ENCODE measurements at regions not wholly inside any gene's neighbourhood (a gene's known extent, or its start where the extent isn't known, plus 50 kb on each side); places are given as distances from the start of the nearest gene placed in this dataset.

DNA sequence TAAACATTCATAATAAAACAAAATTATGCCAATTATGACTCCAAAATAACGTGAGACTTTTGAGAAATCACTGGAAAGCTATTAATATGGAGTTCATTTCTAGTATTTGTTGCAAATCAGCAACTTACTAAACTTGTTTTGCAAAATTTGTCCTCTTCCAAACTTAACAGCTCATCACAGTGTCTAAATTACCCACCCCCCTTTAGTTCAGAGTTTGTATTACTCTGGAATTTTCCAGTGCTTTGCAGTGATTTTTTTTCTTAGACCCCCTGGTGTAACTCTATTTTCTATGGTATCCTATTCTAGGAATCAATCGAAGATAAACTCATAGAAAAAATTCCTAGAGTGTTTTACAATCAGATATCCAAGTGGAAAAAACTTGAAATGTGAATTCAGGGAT is 72.4 kb upstream of the CACHD1 start:
- TF ChIP-seq, protein P1, sequence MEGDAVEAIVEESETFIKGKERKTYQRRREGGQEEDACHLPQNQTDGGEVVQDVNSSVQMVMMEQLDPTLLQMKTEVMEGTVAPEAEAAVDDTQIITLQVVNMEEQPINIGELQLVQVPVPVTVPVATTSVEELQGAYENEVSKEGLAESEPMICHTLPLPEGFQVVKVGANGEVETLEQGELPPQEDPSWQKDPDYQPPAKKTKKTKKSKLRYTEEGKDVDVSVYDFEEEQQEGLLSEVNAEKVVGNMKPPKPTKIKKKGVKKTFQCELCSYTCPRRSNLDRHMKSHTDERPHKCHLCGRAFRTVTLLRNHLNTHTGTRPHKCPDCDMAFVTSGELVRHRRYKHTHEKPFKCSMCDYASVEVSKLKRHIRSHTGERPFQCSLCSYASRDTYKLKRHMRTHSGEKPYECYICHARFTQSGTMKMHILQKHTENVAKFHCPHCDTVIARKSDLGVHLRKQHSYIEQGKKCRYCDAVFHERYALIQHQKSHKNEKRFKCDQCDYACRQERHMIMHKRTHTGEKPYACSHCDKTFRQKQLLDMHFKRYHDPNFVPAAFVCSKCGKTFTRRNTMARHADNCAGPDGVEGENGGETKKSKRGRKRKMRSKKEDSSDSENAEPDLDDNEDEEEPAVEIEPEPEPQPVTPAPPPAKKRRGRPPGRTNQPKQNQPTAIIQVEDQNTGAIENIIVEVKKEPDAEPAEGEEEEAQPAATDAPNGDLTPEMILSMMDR (IDR thresholded peaks at IDR 0.05), result no peak
- no peaks in the 10 kb centered on the region for H3K9me3 ChIP-seq
- H3K27me3 ChIP-seq, result no peaks in the 10 kb centered on the region
- H3K36me3 ChIP-seq, result no peaks in the 10 kb centered on the region
- H3K4me1 ChIP-seq, result no peaks in the 10 kb centered on the region
- no peak overlapping the region for H3K27ac ChIP-seq
- intact Hi-C loops (cut with DNase I; ENCODE audit: low total_unique reads), result no loop called here
- DNase-seq, result no peak
- H3K4me3 ChIP-seq, result no peak overlapping the region

DNA sequence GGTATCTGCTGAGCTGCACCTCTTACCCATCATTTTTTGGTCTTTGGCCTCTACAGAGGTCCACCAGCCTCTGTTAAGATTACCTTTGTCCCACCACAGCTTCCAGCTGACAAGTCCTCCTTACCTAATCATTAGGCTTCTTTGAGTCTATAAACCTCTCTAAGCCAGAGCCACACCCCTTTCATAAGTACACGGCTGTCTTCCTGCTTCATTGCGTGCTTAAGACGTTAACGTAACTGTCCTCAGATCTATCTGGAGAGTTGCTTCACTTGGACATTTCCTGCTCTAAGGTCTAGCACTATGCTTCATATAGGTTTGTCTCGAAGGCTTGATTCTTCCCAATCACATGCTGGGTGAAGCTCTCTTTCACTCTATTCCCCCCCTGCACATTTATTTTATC is 71.0 kb upstream of the CACHD1 start:
- TF ChIP-seq, protein P1 (IDR thresholded peaks at IDR 0.05), result no peak
- intact Hi-C loops (cut with DNase I; ENCODE audit: low total_unique reads), result no loop called here
- H3K27ac ChIP-seq, result no peak overlapping the region
- no peaks in the 10 kb centered on the region for H3K36me3 ChIP-seq
- no peaks in the 10 kb centered on the region for H3K9me3 ChIP-seq
- H3K27me3 ChIP-seq, result no peaks in the 10 kb centered on the region
- no peak overlapping the region for H3K4me3 ChIP-seq
- DNase-seq, result no peak
- no peaks in the 10 kb centered on the region for H3K4me1 ChIP-seq

DNA sequence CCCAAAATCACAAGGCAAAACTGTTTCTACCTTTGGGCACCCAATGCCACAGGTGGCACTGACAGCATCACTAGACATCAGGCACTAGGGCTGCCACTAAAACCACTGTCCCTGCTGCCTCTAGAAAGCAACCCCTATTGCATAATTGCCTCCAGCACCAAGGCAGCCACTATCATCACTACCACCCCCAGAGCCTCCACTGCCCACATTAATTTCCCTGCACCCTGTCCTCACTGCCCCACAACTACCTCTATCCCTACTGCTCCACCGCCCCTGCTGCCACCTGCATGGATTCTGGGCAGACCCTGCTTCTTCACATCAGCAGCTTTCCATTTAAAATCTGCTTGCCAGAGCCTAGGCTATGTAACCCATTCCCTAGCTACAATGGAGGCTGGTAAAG is 68.6 kb upstream of the CACHD1 start:
- TF ChIP-seq, protein P1 (IDR thresholded peaks at IDR 0.05), result no peak
- Histone ChIP-seq H3K27ac (no peak overlapping the region), H3K4me1 (no peaks in the 10 kb centered on the region), H3K36me3 (no peaks in the 10 kb centered on the region), H3K4me3 (no peak overlapping the region), H3K27me3 (no peaks in the 10 kb centered on the region), H3K9me3 (no peaks in the 10 kb centered on the region)
- DNase-seq, result no peak
- intact Hi-C loops (cut with DNase I; ENCODE audit: low total_unique reads), result no loop called here

DNA sequence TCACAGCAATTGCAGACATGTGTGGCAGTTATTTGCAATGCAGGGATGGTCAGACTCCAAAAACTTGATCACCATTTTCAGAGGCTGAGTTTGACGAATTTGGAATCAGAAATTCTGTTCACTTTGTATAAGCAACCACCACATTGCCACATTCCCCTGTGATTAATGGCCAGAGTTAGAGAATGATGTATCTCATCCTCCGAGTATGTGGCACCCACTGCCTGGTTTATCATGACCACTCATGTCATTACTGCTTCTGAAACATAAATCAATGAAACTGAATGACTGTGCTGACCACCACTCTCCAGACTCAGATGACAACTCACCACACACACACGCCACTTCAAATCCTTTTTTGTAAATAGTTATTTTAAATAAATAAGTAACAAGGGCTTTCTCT is 66.6 kb upstream of the CACHD1 start:
- Histone ChIP-seq H3K4me3 (no peak overlapping the region), H3K27me3 (no peaks in the 10 kb centered on the region), H3K9me3 (no peaks in the 10 kb centered on the region), H3K27ac (no peak overlapping the region), H3K36me3 (no peaks in the 10 kb centered on the region), H3K4me1 (no peaks in the 10 kb centered on the region)
- DNase-seq, result no peak
- TF ChIP-seq, protein P1 (IDR thresholded peaks at IDR 0.05), result no peak
- intact Hi-C loops (cut with DNase I; ENCODE audit: low total_unique reads), result no loop called here

DNA sequence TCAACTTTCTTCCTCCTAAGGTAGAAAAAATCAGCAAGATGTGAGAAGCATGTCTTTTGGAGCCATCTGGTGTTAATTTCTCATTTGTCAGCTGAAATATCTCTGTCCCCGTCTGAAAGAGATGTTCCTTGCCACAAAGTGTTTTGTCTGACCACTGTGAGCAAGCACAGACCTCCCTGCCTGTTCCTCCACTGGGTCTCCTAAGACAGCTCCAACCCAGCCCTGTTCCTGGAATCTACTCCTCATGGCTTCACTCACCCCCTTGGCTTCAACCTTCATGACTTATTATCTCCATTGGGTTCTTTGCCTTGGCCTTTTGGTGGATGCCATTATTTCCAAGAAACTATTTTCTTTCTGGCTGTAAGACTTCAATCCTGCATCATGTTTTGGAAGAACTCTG is 65.7 kb upstream of the CACHD1 start:
- Histone ChIP-seq H3K27ac (no peak overlapping the region), H3K4me3 (no peak overlapping the region), H3K36me3 (no peaks in the 10 kb centered on the region), H3K27me3 (no peaks in the 10 kb centered on the region), H3K9me3 (no peaks in the 10 kb centered on the region), H3K4me1 (no peaks in the 10 kb centered on the region)
- no peak for DNase-seq
- intact Hi-C loops (cut with DNase I; ENCODE audit: low total_unique reads), result no loop called here
- TF ChIP-seq, protein P1 (IDR thresholded peaks at IDR 0.05), result no peak

DNA sequence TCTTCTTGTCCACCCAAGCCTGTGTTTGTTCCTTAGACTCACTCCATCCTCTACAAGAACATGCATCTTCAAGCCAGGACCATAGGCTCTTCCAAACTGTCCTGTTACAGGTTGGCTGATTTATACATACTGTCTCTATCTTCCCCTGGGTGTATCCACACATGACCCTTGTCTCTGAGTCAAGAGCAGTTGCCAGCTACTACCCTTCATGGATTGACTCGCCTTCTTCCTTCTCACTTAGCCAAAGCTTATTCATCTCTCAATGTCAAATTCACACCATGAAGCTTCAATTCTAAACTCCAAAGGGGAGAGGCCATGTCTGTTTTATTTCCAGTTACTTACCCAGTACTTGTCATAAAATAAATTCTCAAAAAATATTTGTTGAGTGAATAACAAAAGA is 64.1 kb upstream of the CACHD1 start:
- intact Hi-C loops (cut with DNase I; ENCODE audit: low total_unique reads), result no loop called here
- TF ChIP-seq, protein P1 (IDR thresholded peaks at IDR 0.05), result no peak
- H3K4me1 ChIP-seq, result no peaks in the 10 kb centered on the region
- DNase-seq, result no peak
- no peaks in the 10 kb centered on the region for H3K27me3 ChIP-seq
- no peak overlapping the region for H3K4me3 ChIP-seq
- H3K36me3 ChIP-seq, result no peaks in the 10 kb centered on the region
- H3K9me3 ChIP-seq, result no peaks in the 10 kb centered on the region
- no peak overlapping the region for H3K27ac ChIP-seq

All from tibial artery (tissue), 4 donors.